ENCODE measurements at regions not wholly inside any gene's neighbourhood (a gene's known extent, or its start where the extent isn't known, plus 50 kb on each side); places are given as distances from the start of the nearest gene placed in this dataset.

GRCh38 chr2:3981446-3981987, 278.1 kb downstream of the DCDC2C start:
- no peak for TF ChIP-seq CTCF (IDR thresholded peaks at IDR 0.05; ENCODE audit: extremely low read depth, insufficient read depth, missing control alignments)
- no peak for DNase-seq (ENCODE audit: low spot score)
- in situ Hi-C loops (cut with MboI; ENCODE audit: low pct_unique_long_range_greater_than_20kb, low sequenced_read_pairs, unreplicated experiment): no loop called here

GRCh38 chr2:3982160-3982559, 278.8 kb downstream of the DCDC2C start:
- DNase-seq (ENCODE audit: low spot score): no peak
- TF ChIP-seq CTCF (IDR thresholded peaks at IDR 0.05; ENCODE audit: extremely low read depth, insufficient read depth, missing control alignments): no peak
- in situ Hi-C loops (cut with MboI; ENCODE audit: low pct_unique_long_range_greater_than_20kb, low sequenced_read_pairs, unreplicated experiment): no loop called here

- no peak for TF ChIP-seq CTCF (IDR thresholded peaks at IDR 0.05; ENCODE audit: extremely low read depth, insufficient read depth, missing control alignments)
- in situ Hi-C loops (cut with MboI; ENCODE audit: low pct_unique_long_range_greater_than_20kb, low sequenced_read_pairs, unreplicated experiment): no loop called here
- DNase-seq (ENCODE audit: low spot score): no peak
These were observed 282.7 kb downstream of the DCDC2C start for GRCh38 chr2:3986063-3986462.

- no peak for DNase-seq (ENCODE audit: low spot score)
- no peak for TF ChIP-seq CTCF (IDR thresholded peaks at IDR 0.05; ENCODE audit: extremely low read depth, insufficient read depth, missing control alignments)
- in situ Hi-C loops (cut with MboI; ENCODE audit: low pct_unique_long_range_greater_than_20kb, low sequenced_read_pairs, unreplicated experiment): no loop called here
These were observed 283.3 kb downstream of the DCDC2C start for GRCh38 chr2:3986530-3987258.

GRCh38 chr2:4002841-4003403, 299.5 kb downstream of the DCDC2C start:
- no peak for TF ChIP-seq CTCF (IDR thresholded peaks at IDR 0.05; ENCODE audit: extremely low read depth, insufficient read depth, missing control alignments)
- in situ Hi-C loops (cut with MboI; ENCODE audit: low pct_unique_long_range_greater_than_20kb, low sequenced_read_pairs, unreplicated experiment): no loop called here
- no peak for DNase-seq (ENCODE audit: low spot score)

GRCh38 chr2:4012197-4012596, 308.8 kb downstream of the DCDC2C start:
- in situ Hi-C loops (cut with MboI; ENCODE audit: low pct_unique_long_range_greater_than_20kb, low sequenced_read_pairs, unreplicated experiment): no loop called here
- TF ChIP-seq CTCF (IDR thresholded peaks at IDR 0.05; ENCODE audit: extremely low read depth, insufficient read depth, missing control alignments): no peak
- no peak for DNase-seq (ENCODE audit: low spot score)
